IMR-90 (cell line): ENCODE measurements at regions not wholly inside any gene's neighbourhood (a gene's known extent, or its start where the extent isn't known, plus 50 kb on each side); places are given as distances from the start of the nearest gene placed in this dataset.

Experiments used
- ATAC-seq: fragments of 200-7000 bp; cut with Tn5 transposase; 2 replicates; pipeline ENCODE4 v1.9.1; 2020; ENCODE audit warnings: low read depth, mild to moderate bottlenecking, moderate library complexity
- BruUV-seq: library from RNA; stranded (reverse); fragments of 400-500 nt; replicated peaks from 2 replicates; lab custom pipeline; 2021; lab: Mats Ljungman, UMichigan
- CTCF ChIA-PET: fragments of 300-600 bp; formaldehyde crosslinking; extraction: SDS; loops from one replicate; lab custom pipeline; 2021; ENCODE audit warnings: antibody characterized with exemption; lab: Yijun Ruan, JAX
- POLR2A ChIA-PET: fragments of 300-600 bp; sonication (Branson Sonifier 250); formaldehyde crosslinking; loops from one replicate; lab custom pipeline; 2022; ENCODE audit warnings: antibody characterized with exemption; ENCODE audit not compliant: unreplicated experiment; lab: Charles Lee
- DNase-seq: peaks from one replicate; pipeline ENCODE4 v3.0.0; 2013
- H2AFZ ChIP-seq: replicated peaks from 2 replicates; pipeline ENCODE3; 2013; ENCODE audit warnings: low read length, mild to moderate bottlenecking; ENCODE audit not compliant: poor library complexity
- H2AK5ac ChIP-seq: 2 replicates; pipeline ENCODE4 v1.6.1; 2013; ENCODE audit warnings: low read depth, low read length, inconsistent platforms
- H2AK9ac ChIP-seq: replicated peaks from 2 replicates; pipeline ENCODE3; 2013; ENCODE audit warnings: mild to moderate bottlenecking, low read depth, low read length, moderate library complexity; ENCODE audit not compliant: poor library complexity
- H2BK120ac ChIP-seq: 2 replicates; pipeline ENCODE4 v1.6.1; 2013; ENCODE audit warnings: low read depth, low read length, inconsistent platforms
- H2BK15ac ChIP-seq: 3 replicates; pipeline ENCODE4 v1.6.1; 2013; ENCODE audit warnings: low read depth, low read length, inconsistent platforms
- H2BK20ac ChIP-seq: 2 replicates; pipeline ENCODE4 v1.6.1; 2013; ENCODE audit warnings: low read depth, mild to moderate bottlenecking, inconsistent platforms, low read length, moderate library complexity
- H2BK5ac ChIP-seq: 2 replicates; pipeline ENCODE4 v1.6.1; 2013; ENCODE audit warnings: mild to moderate bottlenecking, low read depth, low read length, inconsistent platforms; ENCODE audit not compliant: poor library complexity, severe bottlenecking
- H3K14ac ChIP-seq: replicated peaks from 2 replicates; pipeline ENCODE4 v1.6.1; 2013; ENCODE audit warnings: low read depth, low read length, inconsistent platforms
- H3K18ac ChIP-seq: 2 replicates; pipeline ENCODE4 v1.6.1; 2013; ENCODE audit warnings: low read depth, low read length, control low read depth
- H3K23ac ChIP-seq: 2 replicates; pipeline ENCODE4 v1.6.1; 2013; ENCODE audit warnings: low read depth, low read length, inconsistent platforms
- H3K27ac ChIP-seq: 2 replicates; pipeline ENCODE4 v1.5.1; 2013; ENCODE audit warnings: mild to moderate bottlenecking, control low read depth, low read length; ENCODE audit not compliant: insufficient read depth
- H3K27me3 ChIP-seq: 2 replicates; pipeline ENCODE4 v1.6.1; 2013; ENCODE audit warnings: low read length; ENCODE audit not compliant: control insufficient read depth, insufficient read depth
- H3K36me3 ChIP-seq: 2 replicates; pipeline ENCODE4 v1.6.1; 2013; ENCODE audit warnings: low read length, mixed read lengths; ENCODE audit not compliant: control insufficient read depth, insufficient read depth
- H3K4ac ChIP-seq: 2 replicates; pipeline ENCODE4 v1.6.1; 2013; ENCODE audit warnings: low read depth, low read length, inconsistent platforms
- H3K4me1 ChIP-seq: 2 replicates; pipeline ENCODE4 v1.6.1; 2013; ENCODE audit warnings: low read length, mixed read lengths; ENCODE audit not compliant: control insufficient read depth, insufficient read depth
- H3K4me2 ChIP-seq: 2 replicates; pipeline ENCODE4 v1.6.1; 2013; ENCODE audit warnings: low read depth, mild to moderate bottlenecking, control low read depth, low read length, moderate library complexity
- H3K4me3 ChIP-seq: 2 replicates; pipeline ENCODE4 v1.5.1; 2013; ENCODE audit warnings: low read depth, mild to moderate bottlenecking, control low read depth, low read length, moderate library complexity; ENCODE audit not compliant: insufficient read depth
- H3K56ac ChIP-seq: 2 replicates; pipeline ENCODE4 v1.6.1; 2013; ENCODE audit warnings: low read length, inconsistent platforms; ENCODE audit not compliant: insufficient read depth; ENCODE audit errors: extremely low read depth
- H3K79me1 ChIP-seq, 2 experiments: 2 replicates each; pipeline ENCODE4 v1.6.1; 2013; ENCODE audit warnings: low read length in 2 of 2, inconsistent platforms in 1 of 2, low read depth in 1 of 2
- H3K9ac ChIP-seq: 2 replicates; pipeline ENCODE4 v1.6.1; 2013; ENCODE audit warnings: low read depth, low read length, control low read depth
- H3K9me1 ChIP-seq: 2 replicates; pipeline ENCODE4 v1.6.1; 2013; ENCODE audit warnings: low read length, inconsistent platforms; ENCODE audit not compliant: insufficient read depth
- H3K9me3 ChIP-seq: 2 replicates; pipeline ENCODE4 v1.6.1; 2013; ENCODE audit warnings: low read length; ENCODE audit not compliant: control insufficient read depth, insufficient read depth
- H4K20me1 ChIP-seq: 2 replicates; pipeline ENCODE4 v1.6.1; 2013; ENCODE audit warnings: low read length, inconsistent platforms; ENCODE audit not compliant: insufficient read depth
- H4K5ac ChIP-seq: 2 replicates; pipeline ENCODE4 v1.6.1; 2013; ENCODE audit warnings: mild to moderate bottlenecking, low read depth, low read length, control low read depth
- H4K8ac ChIP-seq, 2 experiments: 2 replicates each; pipeline ENCODE4 v1.6.1; 2013; ENCODE audit warnings: low read depth in 2 of 2, low read length in 2 of 2, control low read depth in 1 of 2, inconsistent platforms in 1 of 2
- H4K91ac ChIP-seq: 2 replicates; pipeline ENCODE4 v1.6.1; 2013; ENCODE audit warnings: low read depth, low read length, inconsistent platforms; ENCODE audit not compliant: insufficient read depth
- BHLHE40 ChIP-seq: fragments of 150-350 bp; IDR thresholded peaks from 2 replicates; pipeline ENCODE4 v1.6.1; 2016; ENCODE audit warnings: mild to moderate bottlenecking, low read depth, low read length
- CEBPB ChIP-seq: IDR thresholded peaks from 2 replicates; pipeline ENCODE4 v1.6.1; 2012; ENCODE audit warnings: low read depth, low read length, improper control_type of control experiment
- CHD1 ChIP-seq: IDR thresholded peaks from 2 replicates; pipeline ENCODE4 v1.6.1; 2012; ENCODE audit warnings: low read depth, low read length, improper control_type of control experiment
- CTCF ChIP-seq: conservative IDR thresholded peaks from 2 replicates; pipeline ENCODE4 v1.5.1; 2012; ENCODE audit warnings: mild to moderate bottlenecking, low read depth, low read length, improper control_type of control experiment
- ELK1 ChIP-seq: fragments of 150-350 bp; IDR thresholded peaks from 2 replicates; pipeline ENCODE4 v1.6.1; 2016; ENCODE audit warnings: low read depth, mild to moderate bottlenecking, low read length, moderate library complexity, borderline replicate concordance
- FOS ChIP-seq: fragments of 150-350 bp; IDR thresholded peaks from 2 replicates; pipeline ENCODE4 v1.6.1; 2016; ENCODE audit warnings: low read depth, low read length
- MAFK ChIP-seq: IDR thresholded peaks from 2 replicates; pipeline ENCODE4 v1.6.1; 2012; ENCODE audit warnings: low read depth, low read length, improper control_type of control experiment
- MAZ ChIP-seq: IDR thresholded peaks from 2 replicates; pipeline ENCODE4 v1.6.1; 2012; ENCODE audit warnings: low read depth, mild to moderate bottlenecking, low read length, improper control_type of control experiment, moderate library complexity, borderline replicate concordance
- MXI1 ChIP-seq: IDR thresholded peaks from 2 replicates; pipeline ENCODE4 v1.6.1; 2012; ENCODE audit warnings: low read depth, mild to moderate bottlenecking, low read length, moderate library complexity, borderline replicate concordance
- NFE2L2 ChIP-seq: fragments of 150-350 bp; IDR thresholded peaks from 2 replicates; pipeline ENCODE4 v1.6.1; 2016; ENCODE audit warnings: low read depth, mild to moderate bottlenecking, low read length
- POLR2A ChIP-seq: IDR thresholded peaks from 2 replicates; pipeline ENCODE4 v1.6.1; 2012; ENCODE audit warnings: mild to moderate bottlenecking, low read depth, low read length
- RAD21 ChIP-seq: IDR thresholded peaks from 2 replicates; pipeline ENCODE4 v1.6.1; 2012; ENCODE audit warnings: low read length, improper control_type of control experiment
- RCOR1 ChIP-seq: IDR thresholded peaks from 2 replicates; pipeline ENCODE4 v1.6.1; 2012; ENCODE audit warnings: mild to moderate bottlenecking, low read length, improper control_type of control experiment; ENCODE audit not compliant: insufficient replicate concordance
- RFX5 ChIP-seq: IDR thresholded peaks from 2 replicates; pipeline ENCODE4 v1.8.0; 2012; ENCODE audit warnings: low read depth, mild to moderate bottlenecking, low read length, moderate library complexity
- SMC3 ChIP-seq: fragments of 150-350 bp; IDR thresholded peaks from 2 replicates; pipeline ENCODE4 v1.6.1; 2016; ENCODE audit warnings: low read depth, mild to moderate bottlenecking, antibody characterized with exemption, low read length, moderate library complexity
- USF2 ChIP-seq: fragments of 150-350 bp; IDR thresholded peaks from 2 replicates; pipeline ENCODE4 v1.6.1; 2017; ENCODE audit warnings: mild to moderate bottlenecking, antibody characterized with exemption, low read length, low read depth
- WGBS, 2 experiments: methylation state at CpG; one replicate each; pipeline versions ENCODE4 v1.1.5 to v1.1.7; 2013; ENCODE audit warnings: missing lambda C conversion rate in 2 of 2; ENCODE audit not compliant: insufficient read length in 1 of 2; ENCODE audit errors: extremely low coverage in 2 of 2; 5-methylcytosine and 5-hydroxymethylcytosine counted together
- dilution Hi-C: fragments of 300-500 bp; cut with HindIII; formaldehyde crosslinking; loops from one replicate; pipeline ENCODE4 v1.14.3; 2018; ENCODE audit warnings: low sequenced_read_pairs; ENCODE audit not compliant: unreplicated experiment
- in situ Hi-C: fragments of 300-500 bp; cut with MboI; formaldehyde crosslinking; loops from 3 replicates; pipeline ENCODE4 v1.14.3; 2019; ENCODE audit warnings: low sequenced_read_pairs, inconsistent platforms, mixed read lengths
- intact Hi-C: fragments of 100-400 bp; cut with micrococcal nuclease; formaldehyde crosslinking; loops from 2 replicates; pipeline ENCODE4 v1.10.0; 2022

GRCh38 chr2:205858275-205858674, 176.0 kb downstream of the NRP2 start:
- TF ChIP-seq SMC3, result no peak
- TF ChIP-seq MAZ, result no peak
- TF ChIP-seq FOS, result no peak
- no peak for TF ChIP-seq CTCF
- TF ChIP-seq POLR2A, result no peak
- TF ChIP-seq RFX5, result no peak
- no peak for TF ChIP-seq CHD1
- TF ChIP-seq USF2, result no peak
- no peak for TF ChIP-seq ELK1
- TF ChIP-seq CEBPB, result no peak
- no peak for TF ChIP-seq MXI1
- TF ChIP-seq MAFK, result no peak
- TF ChIP-seq BHLHE40, result no peak
- TF ChIP-seq NFE2L2, result no peak
- no peak for TF ChIP-seq RCOR1
- TF ChIP-seq RAD21, result no peak
- Histone ChIP-seq H2BK20ac (no peak overlapping the region), H3K36me3 (no peaks in the 10 kb centered on the region), H4K91ac (no peak overlapping the region), H3K4me3 (no peak overlapping the region), H3K27ac (no peak overlapping the region), H4K5ac (no peak overlapping the region), H3K9ac (no peak overlapping the region), H2BK120ac (no peak overlapping the region), H3K4me1 (peaks cover 2% of the 10 kb centered on the region; the same call in 1 of the 2 replicates), H3K9me1 (no peaks in the 10 kb centered on the region; the same call in 1 of the 2 replicates), H3K18ac (no peak overlapping the region), H3K4ac (no peak overlapping the region), H3K23ac (no peak overlapping the region), H3K14ac (no peak overlapping the region), H3K9me3 (no peaks in the 10 kb centered on the region; the same call in 1 of the 2 replicates), H2BK15ac (no peak overlapping the region), H4K8ac (no peak overlapping the region), H3K4me2 (no peak overlapping the region), H2AFZ (no peak overlapping the region), H2AK5ac (no peak overlapping the region), H3K56ac (no peak overlapping the region), H3K27me3 (peaks cover 20% of the 10 kb centered on the region), H3K79me1 (no peaks in the 10 kb centered on the region), H4K20me1 (no peaks in the 10 kb centered on the region), H2BK5ac (no peak overlapping the region), H2AK9ac (no peak overlapping the region)
- CTCF ChIA-PET, result no interaction called here
- WGBS, 2 experiments, result 56% methylated on average over 2 of the region's 3 CpGs; no CpG with 5 or more reads in 1 of the 2 experiments
- in situ Hi-C loops (no loop called here), dilution Hi-C loops (no loop called here), intact Hi-C loops (no loop called here)
- ATAC-seq (no peak), DNase-seq (no peak)
- BruUV-seq, result no TSS peak
- POLR2A ChIA-PET, result no interaction called here
